Stimulated activated CD4-positive, alpha-beta T cell treated with anti-CD3 and anti-CD28 coated beads, Interleukin-12 subunit alpha, Interleukin-12 subunit beta, amount 100 ng/mL, for 48 hours (primary cell): ENCODE measurements at regions not wholly inside any gene's neighbourhood (a gene's known extent, or its start where the extent isn't known, plus 50 kb on each side); places are given as distances from the start of the nearest gene placed in this dataset.

Experiments used
- DNase-seq, 3 donors: peaks; one replicate each; pipeline ENCODE4 v3.0.0-alpha.2; 2020; ENCODE audit warnings: low read depth in 2 of 3, low spot score in 1 of 3

DNA sequence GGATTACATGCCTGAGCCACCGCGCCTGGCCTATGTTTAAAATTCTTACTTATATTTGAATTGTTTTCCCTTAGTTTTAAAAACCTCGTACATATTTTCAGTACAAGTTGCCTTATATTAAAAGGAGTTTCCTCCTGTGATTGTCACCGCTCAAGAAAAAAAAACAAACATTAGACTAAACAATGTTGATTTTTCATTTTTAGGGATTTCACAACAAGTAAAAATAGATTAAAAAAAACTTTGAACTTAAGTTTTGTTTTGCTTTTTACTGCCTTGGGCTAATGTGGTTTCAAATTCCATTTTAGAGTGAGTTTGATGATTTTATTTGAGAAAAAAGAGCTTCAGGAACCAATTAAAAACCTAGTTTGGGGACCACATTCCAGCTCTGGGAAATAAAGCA is 1196.6 kb upstream of the CDH18 start:
- DNase-seq: no peak

DNA sequence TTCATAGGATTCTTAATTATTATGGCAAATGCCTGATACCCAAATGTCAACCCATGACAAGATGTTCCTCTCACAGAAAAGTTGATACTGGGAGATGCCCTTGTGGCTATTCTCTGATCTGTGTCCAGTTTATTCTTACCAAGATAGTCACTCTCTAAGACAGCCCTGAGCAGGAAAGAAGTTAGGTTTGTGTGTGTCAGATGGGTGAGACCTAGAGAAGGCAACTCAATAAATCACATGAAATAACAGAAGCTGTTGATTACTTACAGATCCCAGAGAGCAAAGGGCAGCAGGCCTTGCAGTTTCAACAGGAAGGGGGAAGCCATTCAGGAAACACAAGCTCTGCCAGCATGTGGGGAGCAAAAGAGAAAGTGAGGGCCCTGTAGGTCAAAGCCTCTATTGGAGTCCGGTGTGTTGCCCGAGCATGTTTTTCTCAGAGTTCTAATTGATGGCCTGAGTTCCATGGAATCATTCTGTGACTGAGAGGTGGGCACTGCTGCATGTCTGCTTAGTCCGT is 1193.7 kb upstream of the CDH18 start:
- no peak for DNase-seq

- no peak for DNase-seq
Measured at GRCh38 chr5:21173526-21173925, 1185.5 kb upstream of the CDH18 start.

GRCh38 chr5:21173036-21173435 is 1185.0 kb upstream of the CDH18 start:
- DNase-seq: no peak

- DNase-seq: no peak
Measured at GRCh38 chr5:21171038-21171437, 1183.0 kb upstream of the CDH18 start.

GRCh38 chr5:21168557-21168956 is 1180.6 kb upstream of the CDH18 start:
- no peak for DNase-seq

DNA sequence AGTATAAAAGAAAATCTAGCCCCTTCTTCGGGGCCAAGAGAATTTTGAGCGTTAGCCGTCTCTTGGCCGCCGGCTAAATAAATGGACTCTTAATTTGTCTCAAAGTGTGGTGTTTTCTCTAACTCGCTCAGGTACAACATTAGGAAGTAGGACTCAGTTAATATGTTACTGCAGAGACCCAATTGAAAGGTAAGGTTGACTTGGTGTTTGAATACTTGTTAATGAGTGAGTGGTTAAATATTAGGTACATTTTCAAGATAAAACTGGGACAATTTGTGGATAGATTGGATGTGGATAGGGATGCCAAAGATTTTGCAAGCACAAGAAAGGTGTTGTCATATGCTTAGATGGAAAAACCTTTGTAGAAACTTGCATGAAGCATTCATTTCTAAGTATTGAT is 1177.3 kb upstream of the CDH18 start:
- DNase-seq: no peak

DNA sequence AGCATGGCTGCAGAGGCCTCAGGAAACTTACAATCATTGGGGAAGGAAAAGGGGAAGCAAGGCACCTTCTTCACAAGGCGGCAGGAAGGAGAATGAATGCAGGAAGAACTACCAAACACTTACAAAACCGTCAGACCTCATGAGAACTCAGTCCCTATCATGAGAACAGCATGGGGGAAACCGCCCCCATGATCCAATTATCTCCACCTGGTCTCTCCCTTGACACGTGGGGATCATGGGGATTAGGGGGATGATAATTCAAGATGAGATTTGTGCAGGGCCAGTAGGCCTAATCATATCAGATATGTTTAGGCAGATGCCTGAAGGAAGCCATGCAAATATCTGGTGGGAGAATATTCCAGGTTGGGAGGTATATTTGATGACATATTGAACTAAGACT is 1176.4 kb upstream of the CDH18 start:
- DNase-seq: no peak

DNA sequence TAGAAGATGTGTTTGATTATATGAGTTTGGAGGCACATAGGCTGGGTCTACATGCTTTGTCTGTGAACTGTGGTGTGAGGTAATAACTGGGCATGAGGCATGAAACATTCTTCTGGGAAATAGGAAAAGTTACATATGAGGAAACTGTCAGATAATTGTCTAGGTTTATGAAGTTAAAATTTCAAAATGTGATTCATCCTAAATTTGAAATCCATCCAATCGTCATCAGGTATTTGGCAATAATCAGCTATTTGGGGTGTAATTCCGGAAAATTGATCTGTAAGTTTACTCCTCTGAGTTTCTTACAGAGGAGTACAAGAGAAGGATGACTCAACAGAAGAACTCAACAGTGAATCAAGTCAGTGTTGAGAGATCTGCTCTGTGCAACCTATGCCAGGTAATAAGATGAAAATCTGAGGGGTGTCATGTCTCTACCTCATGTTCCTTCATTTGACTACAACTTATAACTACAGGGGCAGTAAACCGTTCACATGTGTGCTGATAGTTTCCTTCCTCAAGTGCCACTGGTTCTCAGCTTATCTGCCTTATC is 1171.6 kb upstream of the CDH18 start:
- DNase-seq: no peak

DNA sequence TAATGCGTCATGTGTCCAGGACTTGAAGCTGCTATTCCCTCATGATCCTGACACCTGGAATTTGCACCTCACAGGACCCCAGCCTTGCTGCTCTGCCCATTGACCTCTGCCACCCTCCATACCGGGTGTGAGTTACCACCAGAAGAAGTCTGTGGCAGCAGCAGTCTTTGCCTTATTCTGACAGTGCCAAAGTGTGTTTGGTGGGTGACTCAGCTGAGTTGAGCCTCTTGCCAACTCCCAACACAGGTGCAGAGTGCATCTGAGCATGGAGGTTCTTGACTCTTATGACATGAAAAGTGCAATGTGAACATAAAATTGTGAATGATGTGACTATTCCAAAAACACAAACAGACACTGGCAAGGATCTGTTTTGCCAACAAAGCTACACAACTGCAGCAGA is 1166.5 kb upstream of the CDH18 start:
- no peak for DNase-seq

GRCh38 chr5:21152611-21153010 is 1164.6 kb upstream of the CDH18 start:
- no peak for DNase-seq

- no peak for DNase-seq
Measured at GRCh38 chr5:21145376-21145775, 1157.4 kb upstream of the CDH18 start.

- DNase-seq: no peak
Measured at GRCh38 chr5:21143686-21144085, 1155.7 kb upstream of the CDH18 start.

DNA sequence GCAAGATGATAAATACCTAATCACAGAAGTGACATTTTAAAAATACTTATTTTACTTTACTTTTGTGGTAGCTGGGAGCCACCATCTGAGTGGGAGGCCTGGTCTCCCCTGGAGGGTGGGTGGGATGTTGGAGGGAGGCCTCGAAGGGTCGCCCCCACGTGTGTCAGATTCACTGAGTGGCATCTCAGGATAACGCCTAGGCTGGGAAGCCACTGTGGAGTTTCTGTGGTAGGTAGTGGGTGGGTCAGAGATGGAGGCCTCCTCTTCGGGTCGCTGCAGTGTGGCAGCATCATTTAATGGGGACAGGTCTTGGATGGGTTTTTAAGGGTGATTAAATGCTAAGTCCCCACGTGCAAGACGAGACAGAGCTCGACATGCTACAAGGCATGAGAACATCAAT is 1154.8 kb upstream of the CDH18 start:
- DNase-seq: no peak

DNA sequence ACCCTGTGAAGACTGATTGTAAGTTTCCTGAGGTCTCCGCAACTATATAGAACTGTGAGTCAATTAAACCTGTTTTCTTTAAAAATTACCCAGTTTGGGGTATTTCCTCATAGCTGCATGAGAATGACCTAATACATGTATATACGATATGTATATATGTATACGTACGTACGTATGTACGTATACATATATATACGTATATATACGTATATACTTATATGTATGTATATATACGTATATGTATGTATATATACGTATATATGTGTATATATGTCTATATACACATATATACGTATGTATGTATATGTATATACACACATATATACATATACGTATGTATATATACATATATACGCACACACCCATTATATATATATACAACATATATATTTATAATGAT is 1153.0 kb upstream of the CDH18 start:
- no peak for DNase-seq

- DNase-seq: no peak
Measured at GRCh38 chr5:21126236-21126635, 1138.2 kb upstream of the CDH18 start.

DNA sequence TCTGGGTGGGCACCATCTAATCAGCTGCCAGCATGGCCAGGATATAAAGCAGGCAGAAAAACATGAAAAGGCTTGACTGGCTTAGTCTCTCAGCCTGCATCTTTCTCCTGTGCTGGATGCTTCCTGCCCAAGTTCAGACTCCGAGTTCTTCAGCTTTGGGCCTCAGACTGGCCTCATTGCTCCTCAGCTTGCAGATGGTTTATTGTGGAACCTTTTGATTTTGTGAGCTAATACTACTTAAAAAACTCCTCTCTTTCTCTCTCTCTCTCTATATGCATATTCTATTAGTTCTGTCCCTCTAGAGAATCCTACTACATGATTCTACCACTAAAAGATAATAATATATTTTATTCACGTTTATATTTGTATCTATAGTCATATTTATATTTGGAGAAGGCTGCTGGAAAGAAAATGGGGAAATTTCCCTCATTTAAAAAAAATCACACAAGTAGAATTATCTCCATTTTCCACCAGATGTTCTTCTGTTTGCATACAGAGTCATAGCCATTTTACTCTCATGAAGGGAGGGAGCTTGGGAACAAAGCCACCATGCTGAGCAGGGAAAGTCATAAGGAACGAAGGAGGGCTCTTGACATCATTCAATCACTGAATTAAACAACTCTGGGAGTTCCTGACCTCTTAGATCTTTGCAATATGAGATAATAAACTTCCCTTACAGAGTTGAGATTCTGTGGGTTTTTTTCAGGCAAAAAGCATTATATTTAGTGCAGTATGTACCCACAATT is 1137.4 kb upstream of the CDH18 start:
- DNase-seq: no peak

DNA sequence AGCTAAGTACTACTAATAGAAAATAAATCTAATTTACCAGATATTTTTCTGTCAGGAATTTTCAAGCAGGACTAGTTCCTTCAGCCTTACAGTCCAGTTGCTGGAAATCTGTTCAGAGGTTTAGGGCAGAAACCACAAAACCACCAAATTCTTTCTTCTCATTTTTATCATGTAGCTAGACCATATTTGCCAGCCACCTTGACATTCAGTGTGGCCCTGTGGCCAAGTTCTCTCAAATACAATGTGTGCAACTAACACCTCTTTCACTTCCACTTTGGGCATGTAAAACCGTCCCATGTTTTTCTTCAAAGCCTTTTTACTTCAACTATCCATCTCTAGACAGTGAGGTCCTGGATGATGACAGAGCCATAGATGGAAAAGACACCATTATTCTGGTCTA is 1133.2 kb upstream of the CDH18 start:
- no peak for DNase-seq

- no peak for DNase-seq
Measured at GRCh38 chr5:21097661-21098060, 1109.7 kb upstream of the CDH18 start.

DNA sequence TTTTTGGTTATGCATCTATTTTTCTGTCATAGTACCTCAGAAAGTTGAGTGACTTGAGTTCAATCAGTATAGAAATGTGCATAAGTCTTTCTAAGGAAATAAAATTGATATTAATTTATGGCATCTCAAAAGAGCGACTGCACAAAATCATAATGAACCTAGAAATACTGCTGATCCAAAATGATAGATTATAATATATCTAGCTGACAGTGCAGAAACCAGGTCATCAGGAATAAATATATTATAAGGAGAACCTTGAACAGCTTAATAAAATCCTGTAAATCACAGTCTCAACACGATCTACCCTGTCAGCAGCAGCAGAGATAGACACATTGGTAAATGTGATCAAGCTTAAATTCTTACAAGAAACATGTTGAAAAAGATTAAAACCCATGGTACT is 1106.6 kb upstream of the CDH18 start:
- DNase-seq: no peak

GRCh38 chr5:21087766-21088165 is 1099.8 kb upstream of the CDH18 start:
- DNase-seq: no peak

GRCh38 chr5:21085791-21086190 is 1097.8 kb upstream of the CDH18 start:
- no peak for DNase-seq

DNA sequence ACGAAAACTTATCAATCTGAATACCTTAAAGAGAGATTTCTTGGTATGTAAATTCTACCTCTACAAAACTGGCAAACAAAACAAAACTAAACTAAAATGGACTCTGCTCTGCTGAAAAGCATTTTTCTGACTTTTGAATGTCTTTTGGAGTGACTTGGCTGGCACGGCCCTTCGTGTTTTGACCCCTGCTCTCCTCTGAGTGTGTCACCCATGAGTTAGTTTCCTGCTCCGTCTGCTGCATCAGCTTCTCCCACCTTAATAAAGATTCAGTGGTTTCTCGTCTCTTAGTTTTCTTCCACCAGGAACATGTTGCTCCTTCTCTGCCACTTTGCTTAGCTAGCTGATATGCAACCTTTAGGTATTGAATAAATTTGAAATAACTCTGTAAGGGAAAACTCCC is 1084.0 kb upstream of the CDH18 start:
- no peak for DNase-seq
